HG03439 (cell line): ENCODE measurements at regions not wholly inside any gene's neighbourhood (a gene's known extent, or its start where the extent isn't known, plus 50 kb on each side); places are given as distances from the start of the nearest gene placed in this dataset.
"Not testable (repeated sequence)": the region's sequence is repeated elsewhere in the genome, so short reads cannot be mapped to it uniquely, and the experiment has no call there.

ENCODE experiments used
- ATAC-seq: cut with Tn5 transposase; IDR thresholded peaks from one replicate; pipeline ENCODE4 v1.9.1; 2021; ENCODE audit warnings: mild to moderate bottlenecking, moderate library complexity; ENCODE audit not compliant: unreplicated experiment

GRCh38 chr1:144031550-144031949, 59.8 kb upstream of the FAM72C start:
- not testable (repeated sequence) for ATAC-seq

DNA sequence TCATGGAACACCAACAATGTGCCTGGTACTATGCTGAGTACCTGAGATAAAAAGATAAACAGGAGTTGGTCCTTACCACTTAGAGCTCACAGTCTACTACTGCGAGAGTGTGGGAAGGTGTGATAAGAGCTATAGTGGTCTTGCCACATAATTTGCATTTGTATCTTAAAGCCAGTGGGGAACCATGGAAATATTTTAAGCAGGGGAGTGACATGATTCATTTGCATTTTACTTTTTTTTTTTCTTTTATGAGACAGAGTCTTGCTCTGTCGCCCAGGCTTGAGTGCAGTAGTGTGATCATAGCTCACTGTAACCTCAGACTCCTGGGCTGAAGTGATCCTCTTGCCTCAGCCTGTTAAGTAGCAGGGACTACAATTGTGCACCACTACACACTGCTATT, 54.2 kb upstream of the FAM72C start:
- ATAC-seq: peak; percentile 95

- ATAC-seq: not testable (repeated sequence)
These were observed 50.1 kb upstream of the FAM72C start for GRCh38 chr1:144021690-144022384.
